ENCODE measurements at regions not wholly inside any gene's neighbourhood (a gene's known extent, or its start where the extent isn't known, plus 50 kb on each side); places are given as distances from the start of the nearest gene placed in this dataset.

GRCh38 chr5:8682381-8682780 is 813.4 kb downstream of the MTRR start:
- H3K4me1 ChIP-seq (replicated peaks in 1 of 4; ENCODE audit: control insufficient read depth in 3 of 4, insufficient read depth in 4 of 4, low read length in 3 of 4) = no peaks in the 10 kb centered on the region
- no peak for DNase-seq (ENCODE audit: low read depth in 1 of 2, low spot score in 2 of 2)
- no peak overlapping the region for H4K5ac ChIP-seq (ENCODE audit: insufficient read length, low read depth, low read length)
- FAIRE-seq = no peak
- H3K14ac ChIP-seq (ENCODE audit: insufficient read length) = no peak overlapping the region
- no peak overlapping the region for H2AFZ ChIP-seq (ENCODE audit: low read length)
- H3K9ac ChIP-seq (replicated peaks in 1 of 4; ENCODE audit: extremely low read depth in 1 of 4, low read depth in 3 of 4, low read length in 3 of 4) = no peak overlapping the region
- H4K8ac ChIP-seq (ENCODE audit: extremely low read depth, insufficient read depth, low read length) = no peak overlapping the region
- 86% methylated on average over 3 of the region's 3 CpGs; no CpG with 5 or more reads in 1 of the 2 experiments for WGBS, 2 experiments (ENCODE audit: extremely low coverage in 1 of 2, insufficient coverage in 1 of 2, insufficient read length in 1 of 2, insufficient replicate concordance in 2 of 2, low coverage in 1 of 2, low lambda C conversion rate in 2 of 2, missing lambda C conversion rate in 1 of 2)
- no peak overlapping the region for H3K23ac ChIP-seq (ENCODE audit: insufficient read length)
- POLR2A ChIA-PET (ENCODE audit: partially characterized antibody) = no interaction called here
- no peak overlapping the region for H2BK5ac ChIP-seq (ENCODE audit: low read depth, low read length)
- no peaks in the 10 kb centered on the region for H3K36me3 ChIP-seq (ENCODE audit: control insufficient read depth in 2 of 4, insufficient read depth in 4 of 4, low read length in 3 of 4)
- H4K91ac ChIP-seq (replicated peaks; ENCODE audit: insufficient read length, low read length) = no peak overlapping the region
- CTCF ChIA-PET (ENCODE audit: partially characterized antibody) = no interaction called here
- H3K56ac ChIP-seq (replicated peaks; ENCODE audit: insufficient read length, low read depth, low read length) = no peak overlapping the region
- H3K4ac ChIP-seq (replicated peaks; ENCODE audit: insufficient read length, low read depth, low read length) = no peak overlapping the region
- H2BK12ac ChIP-seq (ENCODE audit: low read depth, low read length) = no peak overlapping the region
- H3K4me2 ChIP-seq (ENCODE audit: insufficient read depth in 1 of 2, low read depth in 2 of 2, low read length in 2 of 2) = no peak overlapping the region
- H3K79me1 ChIP-seq (ENCODE audit: low read depth, low read length) = no peaks in the 10 kb centered on the region
- no peak overlapping the region for H2BK15ac ChIP-seq (ENCODE audit: low read length)
- no peaks in the 10 kb centered on the region for H3K9me3 ChIP-seq (ENCODE audit: insufficient read depth in 2 of 2, low read depth in 1 of 2, low read length in 1 of 2)
- H3K4me3 ChIP-seq (ENCODE audit: extremely low read depth in 1 of 4, insufficient read depth in 2 of 4, low read depth in 3 of 4, low read length in 4 of 4) = no peak overlapping the region
- H3K79me2 ChIP-seq (ENCODE audit: control insufficient read depth in 1 of 2, insufficient read depth in 2 of 2, low read length in 2 of 2) = no peaks in the 10 kb centered on the region
- H3K27me3 ChIP-seq (replicated peaks in 1 of 4; ENCODE audit: control insufficient read depth in 3 of 4, extremely low read depth in 1 of 4, insufficient read depth in 3 of 4, low read length in 3 of 4) = no peaks in the 10 kb centered on the region
- no peak overlapping the region for H2BK120ac ChIP-seq (replicated peaks; ENCODE audit: low read depth, low read length)
- no peak overlapping the region for H2AK5ac ChIP-seq (ENCODE audit: low read depth, low read length)
- no peak overlapping the region for H3K27ac ChIP-seq (ENCODE audit: low read depth, low read length)
- H3K18ac ChIP-seq (ENCODE audit: extremely low read depth, low read length) = no peak overlapping the region
- no peaks in the 10 kb centered on the region for H3K23me2 ChIP-seq (ENCODE audit: low read depth, low read length)
- no peak overlapping the region for H2BK20ac ChIP-seq (ENCODE audit: low read length)
- H4K20me1 ChIP-seq (replicated peaks in 1 of 2; ENCODE audit: control insufficient read depth in 1 of 2, insufficient read depth in 2 of 2, low read length in 2 of 2) = no peaks in the 10 kb centered on the region
- no peak for TF ChIP-seq NANOG (IDR thresholded peaks at IDR 0.05; ENCODE audit: insufficient read depth, low read depth, low read length, poor library complexity, severe bottlenecking)
- TF ChIP-seq BACH1 (IDR thresholded peaks at IDR 0.05; ENCODE audit: low read length) = no peak
- TF ChIP-seq SIN3A (conservative IDR thresholded peaks at IDR 0.05 in 1 of 2, IDR thresholded peaks at IDR 0.05 in 1 of 2; ENCODE audit: low read depth in 1 of 2, low read length in 2 of 2) = no peak
- no peak for TF ChIP-seq CEBPB (IDR thresholded peaks at IDR 0.05; ENCODE audit: low read depth, low read length)
- TF ChIP-seq GABPA (IDR thresholded peaks at IDR 0.05; ENCODE audit: borderline replicate concordance, insufficient read depth, low read length) = no peak
- TF ChIP-seq KDM5A (IDR thresholded peaks at IDR 0.05; ENCODE audit: low read length) = no peak
- no peak for TF ChIP-seq JUND (IDR thresholded peaks at IDR 0.05; ENCODE audit: low read length)
- no peak for TF ChIP-seq CHD2 (IDR thresholded peaks at IDR 0.05; ENCODE audit: low read length)
- TF ChIP-seq SP1 (IDR thresholded peaks at IDR 0.05; ENCODE audit: low read depth, low read length) = no peak
- no peak for TF ChIP-seq SAP30 (IDR thresholded peaks at IDR 0.05; ENCODE audit: insufficient read depth, insufficient replicate concordance, low read length)
- no peak for TF ChIP-seq SIRT6 (IDR thresholded peaks at IDR 0.05; ENCODE audit: low read length)
- TF ChIP-seq KDM1A (IDR thresholded peaks at IDR 0.05; ENCODE audit: borderline replicate concordance, low read length) = no peak
- no peak for TF ChIP-seq E2F6 (IDR thresholded peaks at IDR 0.05)
- TF ChIP-seq EZH2 (IDR thresholded peaks at IDR 0.05; ENCODE audit: low read depth, low read length, severe bottlenecking) = no peak
- TF ChIP-seq EGR1 (IDR thresholded peaks at IDR 0.05; ENCODE audit: borderline replicate concordance, low read depth, low read length) = no peak
- TF ChIP-seq POLR2AphosphoS5 (IDR thresholded peaks at IDR 0.05; ENCODE audit: low read depth, low read length) = no peak

Measured in H1 (cell line).